Body of pancreas (tissue), 4 donors: ENCODE measurements at regions not wholly inside any gene's neighbourhood (a gene's known extent, or its start where the extent isn't known, plus 50 kb on each side); places are given as distances from the start of the nearest gene placed in this dataset.

Experiments used
- CTCF ChIP-seq, 7 experiments: fragments of 450-650 bp in 4 of 7; fragments of 200-600 bp in 3 of 7; sonication (generic) in 3 of 7; IDR thresholded peaks; one replicate each; pipeline ENCODE4 v1.5.1; 2016 to 2019; ENCODE audit warnings: antibody characterized with exemption in 7 of 7
- POLR2A ChIP-seq, 3 donors: fragments of 450-650 bp; IDR thresholded peaks; one replicate each; pipeline ENCODE4 v1.6.1; 2016; ENCODE audit warnings: antibody characterized with exemption in 3 of 3, mild to moderate bottlenecking in 2 of 3

- no peak for TF ChIP-seq CTCF (IDR thresholded peaks at IDR 0.05)
- no peak for TF ChIP-seq POLR2A (IDR thresholded peaks at IDR 0.05)
Observed at GRCh38 chr9:82499337-82499736, 510.8 kb downstream of the SPATA31D1 start.
